CD4-positive, alpha-beta memory T cell (primary cell): ENCODE measurements at regions not wholly inside any gene's neighbourhood (a gene's known extent, or its start where the extent isn't known, plus 50 kb on each side); places are given as distances from the start of the nearest gene placed in this dataset.
A peak's percentile ranks its signal among the peaks of the same experiment; 100 is the strongest.

Experiments used
- CTCF ChIA-PET: fragments of 350-600 bp; sonication (Branson Sonifier 250); formaldehyde crosslinking; loops from one replicate; lab custom pipeline; 2021; ENCODE audit warnings: inconsistent platforms; ENCODE audit not compliant: partially characterized antibody; lab: Charles Lee
- POLR2A ChIA-PET: fragments of 350-600 bp; sonication (Branson Sonifier 250); formaldehyde crosslinking; loops from one replicate; lab custom pipeline; 2021; ENCODE audit not compliant: partially characterized antibody; lab: Charles Lee
- DNase-seq, 5 donors: peaks; one replicate each; pipeline versions ENCODE4 v3.0.0 to v3.0.0-alpha.2; 2020 to 2022; ENCODE audit warnings: mixed read lengths in 1 of 5
- H3K27ac ChIP-seq: one replicate; pipeline ENCODE4 v1.7.0; 2013; ENCODE audit warnings: low read depth, low read length
- H3K27me3 ChIP-seq: 2 replicates; pipeline ENCODE4 v1.7.0; 2013; ENCODE audit warnings: mild to moderate bottlenecking, low read length, moderate library complexity; ENCODE audit not compliant: insufficient read depth
- H3K36me3 ChIP-seq: 2 replicates; pipeline ENCODE4 v1.7.0; 2013; ENCODE audit warnings: mild to moderate bottlenecking, low read length, moderate library complexity; ENCODE audit not compliant: insufficient read depth
- H3K4me1 ChIP-seq: 2 replicates; pipeline ENCODE4 v1.7.0; 2013; ENCODE audit warnings: mild to moderate bottlenecking, low read length, moderate library complexity; ENCODE audit not compliant: insufficient read depth
- H3K4me3 ChIP-seq, 2 donors: one replicate each; pipeline ENCODE4 v1.7.0; 2013; ENCODE audit warnings: low read length in 2 of 2, mild to moderate bottlenecking in 1 of 2
- H3K9me3 ChIP-seq, 2 donors: one replicate each; pipeline ENCODE4 v1.7.0; 2013; ENCODE audit warnings: low read length in 2 of 2, control low read depth in 1 of 2; ENCODE audit not compliant: control insufficient read depth in 1 of 2
- H3K27ac Mint-ChIP-seq, 7 donors: one replicate each; pipeline ENCODE4 v1.8.0; 2020 to 2021; ENCODE audit warnings: mixed read lengths in 7 of 7, mild to moderate bottlenecking in 6 of 7, inconsistent platforms in 3 of 7, moderate library complexity in 3 of 7
- H3K27me3 Mint-ChIP-seq, 2 donors: one replicate each; pipeline ENCODE4 v1.8.0; 2020 to 2021; ENCODE audit warnings: mixed read lengths in 2 of 2
- H3K36me3 Mint-ChIP-seq, 2 donors: one replicate each; pipeline ENCODE4 v1.8.0; 2020 to 2021; ENCODE audit warnings: mixed read lengths in 2 of 2, inconsistent platforms in 1 of 2, mild to moderate bottlenecking in 1 of 2
- H3K4me1 Mint-ChIP-seq, 4 donors: one replicate each; pipeline ENCODE4 v1.8.0; 2020 to 2021; ENCODE audit warnings: mixed read lengths in 4 of 4, mild to moderate bottlenecking in 1 of 4
- H3K4me3 Mint-ChIP-seq, 8 donors: one replicate each; pipeline ENCODE4 v1.8.0; 2020 to 2021; ENCODE audit warnings: mixed read lengths in 8 of 8, mild to moderate bottlenecking in 7 of 8, moderate library complexity in 6 of 8, inconsistent platforms in 3 of 8
- H3K9me3 Mint-ChIP-seq, 8 donors: one replicate each; pipeline ENCODE4 v1.8.0; 2020 to 2021; ENCODE audit warnings: mixed read lengths in 8 of 8, mild to moderate bottlenecking in 5 of 8, inconsistent platforms in 3 of 8, moderate library complexity in 1 of 8
- intact Hi-C: fragments of 100-400 bp; cut with micrococcal nuclease; formaldehyde crosslinking; loops from one replicate; pipeline ENCODE4 v1.15.1; 2023

DNA sequence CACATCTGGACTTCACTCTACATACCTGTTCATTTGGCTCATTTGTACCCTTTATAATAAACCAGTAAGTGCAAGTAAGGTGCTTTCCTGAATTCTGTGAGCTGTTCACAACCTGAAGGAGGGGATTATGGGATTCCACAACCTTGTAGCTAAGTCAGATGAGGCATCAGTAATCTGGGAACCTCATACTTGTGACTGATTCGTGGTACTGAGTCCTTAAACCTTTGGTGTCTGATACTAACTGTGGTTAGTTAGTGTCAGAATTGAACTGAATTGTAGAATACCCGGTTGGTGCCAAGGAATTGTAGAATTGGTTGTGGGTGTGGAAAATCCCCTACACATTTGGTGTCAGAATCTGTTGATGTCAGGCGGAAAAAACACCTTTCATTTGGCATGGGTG, 83.4 kb downstream of the TMX1 start:
- Histone ChIP-seq H3K27ac (no peak overlapping the region), H3K36me3 (no peaks in the 10 kb centered on the region), H3K9me3 (no peaks in the 10 kb centered on the region), H3K4me1 (no peaks in the 10 kb centered on the region), H3K4me3 (no peak overlapping the region), H3K27me3 (no peaks in the 10 kb centered on the region)
- Mint-ChIP-seq H3K27me3 (peaks cover 12 to 15% of the 10 kb centered on the region in 2 donors), H3K27ac (no peak overlapping the region), H3K4me3 (no peak overlapping the region), H3K4me1 (peaks cover 0 to 5% (median 3%) of the 10 kb centered on the region in 4 donors), H3K9me3 (peaks cover 0 to 2% (median 0%) of the 10 kb centered on the region in 8 donors), H3K36me3 (no peaks in the 10 kb centered on the region)
- ChIA-PET POLR2A (no interaction called here), CTCF (no interaction called here)
- intact Hi-C loops: no loop called here
- no peak for DNase-seq

DNA sequence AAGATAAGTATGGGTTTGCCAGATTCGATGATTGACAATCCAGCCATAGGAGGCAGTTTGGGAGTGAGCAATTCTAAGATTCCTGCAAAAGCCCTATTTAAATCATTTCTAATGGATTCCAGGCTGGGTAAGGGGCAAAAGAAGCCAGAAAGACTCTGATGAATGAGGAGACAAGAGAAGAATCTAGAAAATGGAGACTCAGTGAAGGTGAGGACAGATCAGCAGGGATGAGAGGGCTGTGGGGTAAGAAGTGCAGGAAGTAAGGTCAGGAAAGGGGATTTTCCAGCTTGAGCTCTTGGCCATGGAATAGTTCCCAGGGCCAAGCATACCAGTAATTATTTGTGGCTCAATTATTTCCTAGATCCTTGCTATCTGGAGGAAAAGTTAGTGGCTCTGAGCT, 87.3 kb downstream of the TMX1 start:
- intact Hi-C loops: no loop called here
- no peak overlapping the region for H3K4me3 Mint-ChIP-seq
- ChIA-PET POLR2A (no interaction called here), CTCF (no interaction called here)
- H3K27ac ChIP-seq: no peak overlapping the region
- H3K27me3 Mint-ChIP-seq: peaks cover 23 to 25% of the 10 kb centered on the region in 2 donors
- H3K36me3 ChIP-seq: no peaks in the 10 kb centered on the region
- H3K27ac Mint-ChIP-seq: no peak overlapping the region
- H3K9me3 Mint-ChIP-seq: no peaks in the 10 kb centered on the region
- H3K27me3 ChIP-seq: no peaks in the 10 kb centered on the region
- H3K4me1 Mint-ChIP-seq: peaks cover 0 to 7% (median 4%) of the 10 kb centered on the region in 4 donors
- no peak overlapping the region for H3K4me3 ChIP-seq
- no peak for DNase-seq
- H3K36me3 Mint-ChIP-seq: no peaks in the 10 kb centered on the region
- H3K4me1 ChIP-seq: no peaks in the 10 kb centered on the region
- no peaks in the 10 kb centered on the region for H3K9me3 ChIP-seq

DNA sequence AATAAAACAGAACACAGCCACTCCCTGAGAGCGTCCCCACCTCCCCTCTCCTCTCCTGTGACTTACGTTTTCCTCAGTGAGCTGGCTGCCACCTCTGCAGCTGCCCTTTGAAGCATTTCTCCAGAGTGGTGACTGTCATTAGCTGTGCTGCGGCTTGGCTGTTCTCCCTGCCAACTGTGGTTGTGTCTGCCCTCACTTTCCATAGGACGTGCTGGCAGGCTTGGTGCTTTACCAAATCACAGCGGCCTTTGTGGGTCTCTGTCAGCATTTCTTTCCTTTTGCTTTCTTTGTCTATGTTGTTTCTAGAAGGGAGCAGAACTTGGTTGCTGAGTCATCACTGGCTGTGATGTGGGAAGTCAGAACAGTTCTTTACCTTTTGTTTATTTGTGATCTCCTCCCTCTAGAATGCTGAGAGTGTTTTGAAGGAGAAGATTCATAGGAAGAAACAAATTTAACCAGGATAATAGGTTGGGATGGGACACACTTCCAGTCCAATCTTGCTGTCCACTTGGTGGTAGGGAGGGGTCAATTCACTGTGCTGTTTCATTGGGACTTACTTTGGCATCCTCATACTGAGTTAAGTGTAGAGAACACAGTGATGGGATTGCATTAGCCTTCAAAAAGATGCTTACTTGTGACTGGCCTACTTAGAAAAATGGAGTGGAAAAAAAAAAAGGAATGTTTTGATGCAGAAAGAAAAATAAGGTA, 88.2 kb downstream of the TMX1 start:
- H3K36me3 ChIP-seq: no peaks in the 10 kb centered on the region
- ChIA-PET POLR2A (no interaction called here), CTCF (no interaction called here)
- intact Hi-C loops: no loop called here
- Mint-ChIP-seq H3K9me3 (no peaks in the 10 kb centered on the region), H3K27ac (no peak overlapping the region), H3K27me3 (peaks cover 25 to 27% of the 10 kb centered on the region in 2 donors), H3K36me3 (no peaks in the 10 kb centered on the region), H3K4me1 (peaks cover 0 to 7% (median 4%) of the 10 kb centered on the region in 4 donors), H3K4me3 (no peak overlapping the region)
- H3K27ac ChIP-seq: no peak overlapping the region
- H3K27me3 ChIP-seq: no peaks in the 10 kb centered on the region
- no peak overlapping the region for H3K4me3 ChIP-seq
- H3K4me1 ChIP-seq: no peaks in the 10 kb centered on the region
- no peak for DNase-seq
- no peaks in the 10 kb centered on the region for H3K9me3 ChIP-seq

DNA sequence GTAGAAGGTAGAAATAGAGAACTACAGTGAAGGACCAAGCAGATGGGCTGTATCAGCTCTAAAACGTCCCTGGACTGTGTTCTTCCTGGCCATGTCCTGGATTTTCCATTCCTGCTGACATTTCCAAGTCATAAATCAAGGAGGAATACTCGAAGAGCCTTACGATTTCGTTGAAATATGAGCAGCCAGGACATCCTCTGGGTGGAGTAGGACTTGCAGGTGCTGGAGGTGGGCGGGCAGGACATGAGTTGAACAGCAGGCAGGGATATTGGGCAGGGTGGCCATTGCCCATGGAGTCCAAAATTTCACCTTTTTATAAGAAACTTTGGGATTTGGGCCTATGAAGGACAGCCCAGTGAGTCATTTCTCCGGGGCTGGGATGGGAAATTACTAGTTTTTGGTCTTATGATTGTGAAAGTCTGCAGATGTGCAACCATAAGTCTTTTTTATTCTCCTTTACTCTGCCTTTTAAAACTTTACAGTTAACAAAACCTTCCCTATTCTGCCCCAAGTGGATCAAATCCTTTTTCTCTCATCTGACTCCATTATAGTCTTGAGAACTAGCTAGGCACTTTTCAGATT, 88.8 kb downstream of the TMX1 start:
- no peak overlapping the region for H3K4me3 ChIP-seq
- no peak overlapping the region for H3K27ac ChIP-seq
- no peak for DNase-seq
- no peaks in the 10 kb centered on the region for H3K36me3 Mint-ChIP-seq
- H3K36me3 ChIP-seq: no peaks in the 10 kb centered on the region
- CTCF ChIA-PET: no interaction called here
- no peaks in the 10 kb centered on the region for H3K9me3 Mint-ChIP-seq
- H3K4me1 Mint-ChIP-seq: peaks cover 0 to 7% (median 4%) of the 10 kb centered on the region in 4 donors
- no peaks in the 10 kb centered on the region for H3K27me3 ChIP-seq
- no peak overlapping the region for H3K4me3 Mint-ChIP-seq
- H3K4me1 ChIP-seq: no peaks in the 10 kb centered on the region
- POLR2A ChIA-PET: no interaction called here
- H3K27me3 Mint-ChIP-seq: peaks cover 27% of the 10 kb centered on the region in 2 donors
- no peak overlapping the region for H3K27ac Mint-ChIP-seq
- intact Hi-C loops: no loop called here
- no peaks in the 10 kb centered on the region for H3K9me3 ChIP-seq

DNA sequence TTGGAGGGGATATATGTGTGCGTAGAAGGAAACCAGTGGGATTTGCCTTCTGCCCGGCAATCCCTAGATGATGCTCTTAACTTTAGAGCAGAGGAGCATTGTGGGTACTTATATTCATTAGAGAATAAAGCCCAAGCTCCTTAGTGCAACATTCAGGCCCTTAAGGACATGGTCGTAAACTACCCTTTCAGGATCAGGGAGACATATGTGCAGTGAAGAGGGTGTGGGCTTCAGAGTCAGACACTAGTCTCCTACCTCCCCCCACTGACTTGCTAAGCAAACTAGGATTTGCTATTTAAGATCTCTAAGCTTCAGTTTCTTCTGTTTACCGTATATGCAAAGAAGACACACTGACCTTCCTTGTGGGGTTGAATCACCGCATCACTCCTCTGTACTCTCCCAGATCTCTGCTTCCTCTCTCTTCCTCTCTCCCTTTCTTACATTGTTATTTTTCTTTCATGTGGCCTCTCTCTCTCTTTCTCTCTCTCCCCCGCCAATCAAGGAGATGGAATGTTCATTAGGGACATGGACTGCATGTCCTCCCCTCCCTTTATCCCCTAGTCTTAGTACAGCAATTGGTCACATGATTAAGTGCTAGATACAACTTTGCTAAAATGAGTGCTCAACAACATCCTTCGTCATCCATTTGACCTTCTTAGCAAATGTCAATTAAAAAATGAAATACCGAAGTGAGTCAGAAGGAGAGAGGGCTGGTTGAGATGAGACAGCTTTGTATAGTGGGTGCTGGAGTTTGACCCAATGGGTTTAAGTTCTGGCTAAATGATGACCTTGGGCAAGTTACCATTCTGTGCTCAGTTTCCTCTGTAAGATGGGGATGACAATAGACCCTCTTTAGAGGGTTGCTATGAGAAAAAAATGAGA, 91.7 kb downstream of the TMX1 start:
- POLR2A ChIA-PET: no interaction called here
- no peaks in the 10 kb centered on the region for H3K36me3 ChIP-seq

DNA sequence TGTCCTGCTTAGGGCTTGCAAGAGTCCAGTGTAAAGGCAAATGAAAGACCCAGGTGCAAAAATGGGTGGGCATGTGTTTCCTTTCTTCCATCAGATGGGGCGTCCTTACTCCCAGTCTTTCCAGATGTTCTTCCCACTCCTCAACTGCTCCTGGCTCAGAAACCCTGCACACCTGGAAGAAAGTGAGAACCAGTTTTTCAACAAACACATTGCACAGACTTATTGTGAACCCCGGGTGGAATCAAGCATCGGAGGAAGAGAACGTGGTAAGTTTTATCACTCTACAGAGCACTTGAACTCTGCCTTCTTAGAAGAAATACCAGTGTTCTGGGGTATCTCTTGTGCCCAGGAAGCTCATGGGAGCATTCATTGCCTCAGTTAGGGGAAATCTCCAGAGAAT, 93.3 kb downstream of the TMX1 start:
- Histone ChIP-seq H3K4me1 (no peaks in the 10 kb centered on the region), H3K4me3 (no peak overlapping the region), H3K27ac (no peak overlapping the region), H3K9me3 (no peaks in the 10 kb centered on the region), H3K27me3 (no peaks in the 10 kb centered on the region), H3K36me3 (no peaks in the 10 kb centered on the region)
- no peak overlapping the region for H3K4me3 Mint-ChIP-seq
- CTCF ChIA-PET: no interaction called here
- no peak for DNase-seq
- no peaks in the 10 kb centered on the region for H3K36me3 Mint-ChIP-seq
- POLR2A ChIA-PET: no interaction called here
- intact Hi-C loops: no loop called here
- H3K27me3 Mint-ChIP-seq: peaks cover 14 to 25% of the 10 kb centered on the region in 2 donors
- peaks cover 0 to 4% (median 2%) of the 10 kb centered on the region in 4 donors for H3K4me1 Mint-ChIP-seq
- H3K27ac Mint-ChIP-seq: peak overlapping the region in 1 of 7 donors; percentile 7
- H3K9me3 Mint-ChIP-seq: no peaks in the 10 kb centered on the region

More for the DNA sequence above, 91.7 kb downstream of the TMX1 start:
- Histone ChIP-seq H3K27ac (no peak overlapping the region), H3K4me3 (no peak overlapping the region), H3K9me3 (no peaks in the 10 kb centered on the region), H3K4me1 (no peaks in the 10 kb centered on the region), H3K27me3 (no peaks in the 10 kb centered on the region)
- no peak overlapping the region for H3K27ac Mint-ChIP-seq
- peaks cover 0 to 7% (median 4%) of the 10 kb centered on the region in 4 donors for H3K4me1 Mint-ChIP-seq
- no peaks in the 10 kb centered on the region for H3K36me3 Mint-ChIP-seq
- no peak overlapping the region for H3K4me3 Mint-ChIP-seq
- CTCF ChIA-PET: no interaction called here
- peaks cover 20 to 32% of the 10 kb centered on the region in 2 donors for H3K27me3 Mint-ChIP-seq
- DNase-seq: no peak
- intact Hi-C loops: no loop called here
- H3K9me3 Mint-ChIP-seq: no peaks in the 10 kb centered on the region

DNA sequence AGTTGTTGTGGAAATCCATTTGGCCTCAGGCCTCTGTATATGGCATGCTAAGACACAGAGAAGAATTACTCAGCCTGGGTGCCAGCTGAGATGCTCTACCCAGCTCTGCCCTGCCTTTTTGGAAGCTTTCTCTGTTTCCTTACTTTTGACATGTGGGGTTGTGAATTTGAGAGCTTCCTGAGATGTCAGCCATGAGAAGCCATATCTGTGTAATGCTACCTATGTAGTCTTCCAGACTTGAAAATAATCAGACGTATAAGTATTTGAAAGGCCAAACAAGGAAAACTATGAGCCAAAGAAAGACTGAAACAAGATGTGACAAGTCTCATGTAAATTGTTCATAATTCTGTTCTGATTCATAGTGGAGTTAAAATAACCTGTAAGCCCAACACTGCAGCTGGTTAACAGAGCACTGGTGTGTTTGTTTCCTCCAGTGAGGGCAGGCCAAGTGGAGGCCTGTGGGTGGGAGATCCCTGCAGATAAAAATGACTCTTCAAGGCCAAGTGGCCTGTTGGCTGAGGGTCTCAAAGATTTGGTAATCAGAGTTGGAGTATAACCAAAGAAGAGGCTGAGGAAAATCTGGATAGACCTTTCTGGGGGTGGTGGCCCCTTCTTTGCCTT, 94.0 kb downstream of the TMX1 start:
- Histone ChIP-seq H3K4me3 (no peak overlapping the region), H3K4me1 (no peaks in the 10 kb centered on the region), H3K36me3 (no peaks in the 10 kb centered on the region), H3K27me3 (no peaks in the 10 kb centered on the region), H3K27ac (no peak overlapping the region), H3K9me3 (no peaks in the 10 kb centered on the region)
- H3K9me3 Mint-ChIP-seq: no peaks in the 10 kb centered on the region
- no peak overlapping the region for H3K4me3 Mint-ChIP-seq
- POLR2A ChIA-PET: no interaction called here
- H3K27me3 Mint-ChIP-seq: peaks cover 11 to 19% of the 10 kb centered on the region in 2 donors
- no peaks in the 10 kb centered on the region for H3K36me3 Mint-ChIP-seq
- intact Hi-C loops: no loop called here
- DNase-seq: no peak
- CTCF ChIA-PET: no interaction called here
- H3K4me1 Mint-ChIP-seq: no peaks in the 10 kb centered on the region
- H3K27ac Mint-ChIP-seq: no peak overlapping the region
